Tibial nerve (tissue), 4 donors: ENCODE measurements at regions not wholly inside any gene's neighbourhood (a gene's known extent, or its start where the extent isn't known, plus 50 kb on each side); places are given as distances from the start of the nearest gene placed in this dataset.
A peak's percentile ranks its signal among the peaks of the same experiment; 100 is the strongest.

Experiments used
- DNase-seq, 2 donors: peaks; one replicate each; pipeline ENCODE4 v3.0.0-alpha.2; 2019; ENCODE audit warnings: low spot score in 2 of 2
- H3K27ac ChIP-seq, 4 donors: fragments of 200-600 bp; sonication (generic) in 3 of 4; one replicate each; pipeline ENCODE4 v1.5.1; 2017 to 2019; ENCODE audit warnings: mild to moderate bottlenecking in 1 of 4
- H3K27me3 ChIP-seq, 2 donors: fragments of 200-600 bp; sonication (generic) in 1 of 2; one replicate each; pipeline versions ENCODE4 v1.5.1 to v1.6.0; 2017 to 2019
- H3K36me3 ChIP-seq, 3 donors: fragments of 200-600 bp; sonication (generic); one replicate each; pipeline ENCODE4 v1.5.1; 2018 to 2019
- H3K4me1 ChIP-seq, 4 donors: fragments of 200-600 bp; sonication (generic) in 3 of 4; one replicate each; pipeline ENCODE4 v1.5.1; 2017 to 2019
- H3K4me3 ChIP-seq, 4 donors: fragments of 200-600 bp; sonication (generic) in 3 of 4; one replicate each; pipeline ENCODE4 v1.5.1; 2017 to 2019; ENCODE audit warnings: mild to moderate bottlenecking in 1 of 4, moderate library complexity in 1 of 4
- H3K9me3 ChIP-seq, 4 donors: fragments of 200-600 bp; sonication (generic) in 3 of 4; one replicate each; pipeline ENCODE4 v1.5.1; 2017 to 2019
- CTCF ChIP-seq, 5 experiments: fragments of 200-600 bp in 3 of 5; fragments of 450-650 bp in 2 of 5; sonication (generic) in 3 of 5; IDR thresholded peaks; one replicate each; pipeline ENCODE4 v1.5.1; 2016 to 2019; ENCODE audit warnings: antibody characterized with exemption in 5 of 5, mild to moderate bottlenecking in 3 of 5, moderate library complexity in 2 of 5
- EP300 ChIP-seq, 2 donors: sonication (generic); formaldehyde crosslinking; IDR thresholded peaks; one replicate each; pipeline ENCODE4 v1.6.1; 2017; ENCODE audit warnings: antibody characterized with exemption in 2 of 2, mild to moderate bottlenecking in 1 of 2
- POLR2A ChIP-seq, 2 donors: fragments of 450-650 bp; IDR thresholded peaks; one replicate each; pipeline ENCODE4 v1.6.1; 2017; ENCODE audit warnings: antibody characterized with exemption in 2 of 2, mild to moderate bottlenecking in 2 of 2, moderate library complexity in 2 of 2
- WGBS, 2 donors: methylation state at CpG; one replicate each; pipeline ENCODE4 v1.1.5; 2018; 5-methylcytosine and 5-hydroxymethylcytosine counted together

DNA sequence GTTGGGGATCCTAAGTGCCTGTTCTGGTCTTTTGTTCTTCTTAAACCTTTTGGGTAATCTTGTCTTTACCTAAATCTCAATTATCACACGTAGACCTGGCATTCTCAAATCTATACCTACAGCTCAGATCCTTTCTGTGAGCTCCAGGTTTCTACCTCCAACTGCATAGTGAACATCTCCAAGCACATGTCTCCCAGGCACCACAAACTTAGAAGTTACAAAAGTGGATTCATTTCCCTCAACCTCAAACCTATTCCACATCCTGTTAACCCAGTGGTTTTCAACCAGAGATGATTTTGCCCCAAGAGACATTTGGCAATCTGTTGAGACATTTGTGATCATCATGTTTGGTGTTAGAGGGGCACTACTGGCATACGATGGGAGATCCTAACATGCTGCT, 183.5 kb downstream of the TENT5A start:
- Histone ChIP-seq H3K27ac (no peak overlapping the region), H3K27me3 (no peaks in the 10 kb centered on the region), H3K4me1 (peaks cover 0 to 11% (median 0%) of the 10 kb centered on the region in 4 donors), H3K4me3 (no peak overlapping the region), H3K36me3 (no peaks in the 10 kb centered on the region), H3K9me3 (no peaks in the 10 kb centered on the region)
- TF ChIP-seq CTCF (IDR thresholded peaks at IDR 0.05) (no peak), EP300 (IDR thresholded peaks at IDR 0.05) (no peak), POLR2A (IDR thresholded peaks at IDR 0.05) (no peak)
- WGBS, 2 donors = 82 to 86% methylated on average over 2 of the region's 2 CpGs
- no peak for DNase-seq

DNA sequence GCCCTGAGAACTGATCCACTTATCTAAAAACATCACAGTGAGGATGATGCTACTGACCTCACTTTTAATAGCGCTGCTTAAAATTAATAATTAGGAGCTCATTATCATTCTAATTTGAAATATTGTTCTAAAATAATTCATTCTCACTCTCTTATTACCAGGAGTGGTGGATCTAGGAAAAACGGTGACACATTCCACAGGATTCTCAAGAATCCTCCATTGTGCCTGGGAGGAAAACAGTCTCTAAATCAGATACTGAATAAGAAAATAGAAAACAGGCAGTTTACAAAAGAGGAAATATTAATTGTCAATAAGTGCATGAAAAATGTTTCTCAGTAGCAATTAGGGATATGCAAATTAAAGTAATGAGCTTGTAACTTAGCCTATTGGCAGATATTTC, 187.4 kb downstream of the TENT5A start:
- H3K36me3 ChIP-seq = no peaks in the 10 kb centered on the region
- DNase-seq = no peak
- H3K9me3 ChIP-seq = no peaks in the 10 kb centered on the region
- peaks cover 0 to 29% (median 7%) of the 10 kb centered on the region in 4 donors for H3K4me1 ChIP-seq
- no peak overlapping the region for H3K4me3 ChIP-seq
- TF ChIP-seq POLR2A (IDR thresholded peaks at IDR 0.05) = no peak
- TF ChIP-seq CTCF (IDR thresholded peaks at IDR 0.05) = no peak
- TF ChIP-seq EP300 (IDR thresholded peaks at IDR 0.05) = no peak
- H3K27me3 ChIP-seq = no peaks in the 10 kb centered on the region
- H3K27ac ChIP-seq = no peak overlapping the region
- WGBS, 2 donors = 57 to 68% methylated on average over 2 of the region's 2 CpGs

DNA sequence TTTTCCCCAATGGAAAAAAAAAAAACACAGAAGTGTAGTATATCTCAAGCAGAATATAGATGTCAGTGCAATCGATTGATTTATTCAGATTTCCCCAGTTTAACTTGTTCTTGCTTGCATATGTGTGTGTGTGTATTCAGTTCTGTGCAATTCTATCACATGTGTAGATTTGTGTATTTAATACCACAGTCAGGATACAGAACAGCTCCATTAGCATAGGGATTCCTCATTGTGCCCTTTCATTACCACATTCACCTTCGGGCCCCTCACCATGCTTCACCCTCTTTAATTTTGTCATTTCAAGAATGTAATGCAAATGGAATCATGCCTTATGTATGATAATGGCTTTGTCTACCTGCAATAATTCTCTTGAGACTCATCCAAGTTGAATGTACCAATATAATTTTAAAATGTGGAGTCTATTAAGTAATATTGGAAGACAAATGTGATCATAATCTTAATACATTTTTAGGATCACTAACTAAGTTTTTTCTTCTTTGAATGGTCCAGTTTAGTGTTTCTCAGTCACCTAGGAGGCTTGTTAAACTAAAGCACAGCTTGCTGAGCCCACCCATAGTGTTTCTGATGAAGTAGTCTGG, 187.9 kb downstream of the TENT5A start:
- no peak overlapping the region for H3K27ac ChIP-seq
- no peak for DNase-seq
- peaks cover 0 to 29% (median 7%) of the 10 kb centered on the region in 4 donors for H3K4me1 ChIP-seq
- H3K4me3 ChIP-seq = no peak overlapping the region
- no peaks in the 10 kb centered on the region for H3K36me3 ChIP-seq
- H3K9me3 ChIP-seq = no peaks in the 10 kb centered on the region
- WGBS, 2 donors = 91 to 93% methylated on average over 2 of the region's 2 CpGs
- no peaks in the 10 kb centered on the region for H3K27me3 ChIP-seq
- TF ChIP-seq CTCF (IDR thresholded peaks at IDR 0.05) (no peak), EP300 (IDR thresholded peaks at IDR 0.05) (no peak), POLR2A (IDR thresholded peaks at IDR 0.05) (no peak)

DNA sequence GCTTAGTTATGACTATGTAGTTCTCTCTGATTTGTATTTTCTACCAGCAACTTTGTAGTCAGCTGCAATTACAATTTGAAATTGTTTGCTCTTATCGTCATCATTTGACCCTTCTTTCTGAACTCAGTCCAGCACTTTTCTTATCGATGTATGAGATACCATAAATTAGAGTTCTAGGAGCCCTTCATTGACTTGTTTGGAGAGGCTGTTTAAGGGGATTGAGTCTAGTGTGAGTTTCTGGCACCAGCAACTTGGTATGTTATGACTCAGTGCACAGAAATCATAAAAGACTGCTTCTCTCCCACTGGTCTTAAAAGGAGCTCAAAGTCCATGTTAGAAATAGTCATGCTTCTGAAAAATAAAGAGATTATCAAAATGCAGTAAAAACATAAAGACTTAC, 190.3 kb downstream of the TENT5A start:
- no peak for DNase-seq
- Histone ChIP-seq H3K4me3 (no peak overlapping the region), H3K27ac (peak overlapping the region in 3 of 4 donors; percentile 3 to 85 (median 73)), H3K9me3 (no peaks in the 10 kb centered on the region), H3K27me3 (no peaks in the 10 kb centered on the region), H3K36me3 (no peaks in the 10 kb centered on the region), H3K4me1 (peaks cover 0 to 34% (median 7%) of the 10 kb centered on the region in 4 donors)
- TF ChIP-seq EP300 (IDR thresholded peaks at IDR 0.05) (no peak), POLR2A (IDR thresholded peaks at IDR 0.05) (no peak), CTCF (IDR thresholded peaks at IDR 0.05) (no peak)
- WGBS, 2 donors = 23 to 31% methylated on average over 2 of the region's 2 CpGs

DNA sequence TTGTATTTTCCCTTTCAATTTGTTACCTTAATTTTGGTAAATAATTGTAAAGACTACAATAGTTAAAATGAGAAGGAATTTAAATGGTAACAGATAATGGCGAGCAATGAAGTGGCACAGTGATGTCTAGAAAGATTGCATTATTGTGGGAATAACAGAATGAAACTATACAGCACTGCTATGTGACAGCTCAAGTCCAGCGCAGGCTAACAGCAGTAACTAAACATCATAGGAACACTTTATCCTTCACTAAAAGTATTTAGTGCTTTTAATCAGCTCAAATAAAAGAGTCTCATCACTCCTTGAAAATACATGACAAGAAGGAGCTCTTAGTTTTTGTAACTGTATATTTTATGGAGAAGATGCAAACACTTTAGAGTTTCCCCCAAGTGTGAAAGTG, 190.8 kb downstream of the TENT5A start:
- 49 to 56% methylated on average over 2 of the region's 2 CpGs for WGBS, 2 donors
- H3K4me1 ChIP-seq = peaks cover 0 to 38% (median 7%) of the 10 kb centered on the region in 4 donors
- H3K36me3 ChIP-seq = no peaks in the 10 kb centered on the region
- no peak for TF ChIP-seq POLR2A (IDR thresholded peaks at IDR 0.05)
- no peak for TF ChIP-seq CTCF (IDR thresholded peaks at IDR 0.05)
- no peak for TF ChIP-seq EP300 (IDR thresholded peaks at IDR 0.05)
- peak overlapping the region in 1 of 4 donors; percentile 10 for H3K4me3 ChIP-seq
- H3K9me3 ChIP-seq = no peaks in the 10 kb centered on the region
- H3K27me3 ChIP-seq = no peaks in the 10 kb centered on the region
- H3K27ac ChIP-seq = peak overlapping the region in 3 of 4 donors; percentile 3 to 85 (median 73)
- no peak for DNase-seq
